Osteoblast (primary cell): ENCODE measurements at regions not wholly inside any gene's neighbourhood (a gene's known extent, or its start where the extent isn't known, plus 50 kb on each side); places are given as distances from the start of the nearest gene placed in this dataset.

Experiments used
- DNase-seq: peaks from one replicate; pipeline ENCODE4 v3.0.0; 2011; ENCODE audit warnings: low spot score, mixed read lengths; ENCODE audit not compliant: insufficient read length; ENCODE audit errors: missing footprints
- H2AFZ ChIP-seq: 2 replicates; pipeline ENCODE4 v1.6.0; 2011; ENCODE audit warnings: mild to moderate bottlenecking, low read length
- H3K27ac ChIP-seq: 2 replicates; pipeline ENCODE4 v1.5.1; 2011; ENCODE audit warnings: mild to moderate bottlenecking, low read depth, low read length, moderate library complexity
- H3K27me3 ChIP-seq: 2 replicates; pipeline ENCODE4 v1.6.0; 2012; ENCODE audit warnings: mild to moderate bottlenecking, control low read depth, inconsistent platforms, low read length, moderate library complexity; ENCODE audit not compliant: insufficient read depth
- H3K36me3 ChIP-seq: 2 replicates; pipeline ENCODE4 v1.5.1; 2011; ENCODE audit warnings: mild to moderate bottlenecking, low read length, control low read depth, moderate library complexity; ENCODE audit not compliant: insufficient read depth
- H3K4me1 ChIP-seq: 2 replicates; pipeline ENCODE4 v1.5.1; 2011; ENCODE audit warnings: mild to moderate bottlenecking, low read length, control low read depth, moderate library complexity; ENCODE audit not compliant: insufficient read depth
- H3K4me2 ChIP-seq: 2 replicates; pipeline ENCODE4 v1.6.0; 2011; ENCODE audit warnings: mild to moderate bottlenecking, low read length; ENCODE audit not compliant: insufficient read depth
- H3K4me3 ChIP-seq: fragments of 200-600 bp; sonication (generic); 3 replicates; pipeline ENCODE4 v1.5.1; 2012; ENCODE audit warnings: mild to moderate bottlenecking, low read length, inconsistent platforms; ENCODE audit not compliant: insufficient read depth
- H3K79me2 ChIP-seq: 2 replicates; pipeline ENCODE4 v1.6.0; 2012; ENCODE audit warnings: mild to moderate bottlenecking, low read length, control low read depth, inconsistent platforms; ENCODE audit not compliant: insufficient read depth
- H3K9me3 ChIP-seq: 2 replicates; pipeline ENCODE4 v1.5.1; 2011; ENCODE audit warnings: low read depth, low read length, control low read depth
- H4K20me1 ChIP-seq: 2 replicates; pipeline ENCODE4 v1.6.0; 2012; ENCODE audit warnings: mild to moderate bottlenecking, low read length, control low read depth; ENCODE audit not compliant: insufficient read depth
- TF ChIP-seq, protein P1 (sequence below): IDR thresholded peaks from 2 replicates; pipeline ENCODE4 v1.5.1; 2011; ENCODE audit warnings: mild to moderate bottlenecking, low read depth, low read length, moderate library complexity; ENCODE audit errors: extremely low read depth

DNA sequence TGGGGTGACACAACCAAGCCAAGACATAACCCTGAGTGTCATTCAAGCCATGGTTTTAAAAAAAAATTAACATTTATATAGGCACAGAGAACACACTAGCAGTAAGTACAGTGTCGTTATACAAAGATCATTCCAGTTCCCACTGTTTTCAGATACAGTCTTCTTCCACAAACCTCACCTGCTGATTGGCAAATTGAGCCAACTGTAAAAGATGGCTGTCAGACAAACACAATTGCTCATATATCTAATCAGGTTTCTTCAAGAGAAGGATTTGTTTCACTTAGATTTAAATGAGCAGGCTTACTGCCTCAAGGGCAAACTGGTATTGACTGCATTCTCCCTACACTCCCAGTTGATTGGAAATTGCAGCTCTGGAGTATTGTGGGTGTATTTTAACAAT lies 308.9 kb downstream of the RBM26 start:
- no peaks in the 10 kb centered on the region for H3K79me2 ChIP-seq
- no peaks in the 10 kb centered on the region for H3K4me1 ChIP-seq
- TF ChIP-seq, protein P1, sequence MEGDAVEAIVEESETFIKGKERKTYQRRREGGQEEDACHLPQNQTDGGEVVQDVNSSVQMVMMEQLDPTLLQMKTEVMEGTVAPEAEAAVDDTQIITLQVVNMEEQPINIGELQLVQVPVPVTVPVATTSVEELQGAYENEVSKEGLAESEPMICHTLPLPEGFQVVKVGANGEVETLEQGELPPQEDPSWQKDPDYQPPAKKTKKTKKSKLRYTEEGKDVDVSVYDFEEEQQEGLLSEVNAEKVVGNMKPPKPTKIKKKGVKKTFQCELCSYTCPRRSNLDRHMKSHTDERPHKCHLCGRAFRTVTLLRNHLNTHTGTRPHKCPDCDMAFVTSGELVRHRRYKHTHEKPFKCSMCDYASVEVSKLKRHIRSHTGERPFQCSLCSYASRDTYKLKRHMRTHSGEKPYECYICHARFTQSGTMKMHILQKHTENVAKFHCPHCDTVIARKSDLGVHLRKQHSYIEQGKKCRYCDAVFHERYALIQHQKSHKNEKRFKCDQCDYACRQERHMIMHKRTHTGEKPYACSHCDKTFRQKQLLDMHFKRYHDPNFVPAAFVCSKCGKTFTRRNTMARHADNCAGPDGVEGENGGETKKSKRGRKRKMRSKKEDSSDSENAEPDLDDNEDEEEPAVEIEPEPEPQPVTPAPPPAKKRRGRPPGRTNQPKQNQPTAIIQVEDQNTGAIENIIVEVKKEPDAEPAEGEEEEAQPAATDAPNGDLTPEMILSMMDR: no peak
- H3K4me3 ChIP-seq: no peak overlapping the region
- H4K20me1 ChIP-seq: no peaks in the 10 kb centered on the region
- peaks cover 2% of the 10 kb centered on the region for H3K9me3 ChIP-seq
- H3K36me3 ChIP-seq: no peaks in the 10 kb centered on the region
- no peak overlapping the region for H3K4me2 ChIP-seq
- no peak overlapping the region for H3K27ac ChIP-seq
- no peak for DNase-seq
- no peak overlapping the region for H2AFZ ChIP-seq
- H3K27me3 ChIP-seq: no peaks in the 10 kb centered on the region

- Histone ChIP-seq H3K27me3 (no peaks in the 10 kb centered on the region), H3K79me2 (no peaks in the 10 kb centered on the region), H4K20me1 (no peaks in the 10 kb centered on the region), H2AFZ (no peak overlapping the region), H3K36me3 (no peaks in the 10 kb centered on the region), H3K4me3 (no peak overlapping the region), H3K4me2 (no peak overlapping the region), H3K9me3 (peaks cover 2% of the 10 kb centered on the region), H3K4me1 (no peaks in the 10 kb centered on the region), H3K27ac (no peak overlapping the region)
- no peak for DNase-seq
- TF ChIP-seq, protein P1: no peak
Measured at GRCh38 chr13:79096099-79096498, 310.0 kb downstream of the RBM26 start.

- H3K9me3 ChIP-seq: no peaks in the 10 kb centered on the region
- no peak for DNase-seq
- no peaks in the 10 kb centered on the region for H3K4me1 ChIP-seq
Measured at GRCh38 chr13:79090552-79091124, 315.4 kb downstream of the RBM26 start.

DNA sequence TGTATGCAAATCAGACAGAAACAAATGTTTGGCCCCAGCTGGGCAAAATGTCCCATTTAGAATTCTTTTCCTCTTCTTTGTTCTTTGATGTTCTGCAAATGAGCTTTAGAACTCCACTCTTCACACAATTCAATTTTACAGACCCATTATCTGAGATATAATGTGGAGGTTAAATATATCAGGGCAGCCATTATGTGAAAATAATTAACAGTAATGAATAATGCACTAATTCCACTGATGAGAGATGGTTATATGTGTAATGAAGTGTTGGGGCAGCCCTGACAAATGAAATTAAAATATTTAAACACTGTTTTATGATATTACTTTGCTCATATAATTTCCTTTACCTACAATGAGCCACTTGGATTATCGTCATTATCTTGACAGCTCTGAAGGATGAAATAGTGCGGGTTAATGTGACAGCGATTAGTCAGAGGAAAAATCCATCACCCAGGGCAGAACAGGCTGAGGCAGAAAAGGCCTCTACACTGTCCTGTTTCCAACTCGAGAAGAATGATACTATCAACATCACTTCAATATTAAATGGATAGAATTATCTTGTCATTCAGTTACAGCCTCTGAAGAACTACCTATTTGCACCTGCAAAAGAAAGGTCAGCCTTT lies 321.1 kb downstream of the RBM26 start:
- Histone ChIP-seq H4K20me1 (no peaks in the 10 kb centered on the region), H3K79me2 (no peaks in the 10 kb centered on the region), H3K27ac (no peak overlapping the region), H3K36me3 (no peaks in the 10 kb centered on the region), H2AFZ (no peak overlapping the region), H3K4me1 (no peaks in the 10 kb centered on the region), H3K4me3 (no peak overlapping the region), H3K4me2 (no peak overlapping the region), H3K9me3 (no peaks in the 10 kb centered on the region), H3K27me3 (no peaks in the 10 kb centered on the region)
- DNase-seq: no peak
- TF ChIP-seq, protein P1: no peak

More at GRCh38 chr13:79090552-79091124, 315.4 kb downstream of the RBM26 start:
- H3K36me3 ChIP-seq: no peaks in the 10 kb centered on the region
- H3K27me3 ChIP-seq: no peaks in the 10 kb centered on the region
- H3K4me3 ChIP-seq: no peak overlapping the region
- no peak overlapping the region for H2AFZ ChIP-seq
- H4K20me1 ChIP-seq: no peaks in the 10 kb centered on the region
- H3K4me2 ChIP-seq: no peak overlapping the region
- H3K27ac ChIP-seq: no peak overlapping the region
- TF ChIP-seq, protein P1: no peak
- no peaks in the 10 kb centered on the region for H3K79me2 ChIP-seq
